IMR-90 (cell line): ENCODE measurements at regions not wholly inside any gene's neighbourhood (a gene's known extent, or its start where the extent isn't known, plus 50 kb on each side); places are given as distances from the start of the nearest gene placed in this dataset.
A peak's percentile ranks its signal among the peaks of the same experiment; 100 is the strongest.

Experiments used
- ATAC-seq: fragments of 200-7000 bp; cut with Tn5 transposase; 2 replicates; pipeline ENCODE4 v1.9.1; 2020; ENCODE audit warnings: low read depth, mild to moderate bottlenecking, moderate library complexity
- BruUV-seq: library from RNA; stranded (reverse); fragments of 400-500 nt; replicated peaks from 2 replicates; lab custom pipeline; 2021; lab: Mats Ljungman, UMichigan
- CTCF ChIA-PET: fragments of 300-600 bp; formaldehyde crosslinking; extraction: SDS; loops from one replicate; lab custom pipeline; 2021; ENCODE audit warnings: antibody characterized with exemption; lab: Yijun Ruan, JAX
- POLR2A ChIA-PET: fragments of 300-600 bp; sonication (Branson Sonifier 250); formaldehyde crosslinking; loops from one replicate; lab custom pipeline; 2022; ENCODE audit warnings: antibody characterized with exemption; ENCODE audit not compliant: unreplicated experiment; lab: Charles Lee
- DNase-seq: peaks from one replicate; pipeline ENCODE4 v3.0.0; 2013
- H2AFZ ChIP-seq: replicated peaks from 2 replicates; pipeline ENCODE3; 2013; ENCODE audit warnings: low read length, mild to moderate bottlenecking; ENCODE audit not compliant: poor library complexity
- H2AK5ac ChIP-seq: 2 replicates; pipeline ENCODE4 v1.6.1; 2013; ENCODE audit warnings: low read depth, low read length, inconsistent platforms
- H2AK9ac ChIP-seq: replicated peaks from 2 replicates; pipeline ENCODE3; 2013; ENCODE audit warnings: mild to moderate bottlenecking, low read depth, low read length, moderate library complexity; ENCODE audit not compliant: poor library complexity
- H2BK120ac ChIP-seq: 2 replicates; pipeline ENCODE4 v1.6.1; 2013; ENCODE audit warnings: low read depth, low read length, inconsistent platforms
- H2BK15ac ChIP-seq: 3 replicates; pipeline ENCODE4 v1.6.1; 2013; ENCODE audit warnings: low read depth, low read length, inconsistent platforms
- H2BK20ac ChIP-seq: 2 replicates; pipeline ENCODE4 v1.6.1; 2013; ENCODE audit warnings: low read depth, mild to moderate bottlenecking, inconsistent platforms, low read length, moderate library complexity
- H2BK5ac ChIP-seq: 2 replicates; pipeline ENCODE4 v1.6.1; 2013; ENCODE audit warnings: mild to moderate bottlenecking, low read depth, low read length, inconsistent platforms; ENCODE audit not compliant: poor library complexity, severe bottlenecking
- H3K14ac ChIP-seq: replicated peaks from 2 replicates; pipeline ENCODE4 v1.6.1; 2013; ENCODE audit warnings: low read depth, low read length, inconsistent platforms
- H3K18ac ChIP-seq: 2 replicates; pipeline ENCODE4 v1.6.1; 2013; ENCODE audit warnings: low read depth, low read length, control low read depth
- H3K23ac ChIP-seq: 2 replicates; pipeline ENCODE4 v1.6.1; 2013; ENCODE audit warnings: low read depth, low read length, inconsistent platforms
- H3K27ac ChIP-seq: 2 replicates; pipeline ENCODE4 v1.5.1; 2013; ENCODE audit warnings: mild to moderate bottlenecking, control low read depth, low read length; ENCODE audit not compliant: insufficient read depth
- H3K27me3 ChIP-seq: 2 replicates; pipeline ENCODE4 v1.6.1; 2013; ENCODE audit warnings: low read length; ENCODE audit not compliant: control insufficient read depth, insufficient read depth
- H3K36me3 ChIP-seq: 2 replicates; pipeline ENCODE4 v1.6.1; 2013; ENCODE audit warnings: low read length, mixed read lengths; ENCODE audit not compliant: control insufficient read depth, insufficient read depth
- H3K4ac ChIP-seq: 2 replicates; pipeline ENCODE4 v1.6.1; 2013; ENCODE audit warnings: low read depth, low read length, inconsistent platforms
- H3K4me1 ChIP-seq: 2 replicates; pipeline ENCODE4 v1.6.1; 2013; ENCODE audit warnings: low read length, mixed read lengths; ENCODE audit not compliant: control insufficient read depth, insufficient read depth
- H3K4me2 ChIP-seq: 2 replicates; pipeline ENCODE4 v1.6.1; 2013; ENCODE audit warnings: low read depth, mild to moderate bottlenecking, control low read depth, low read length, moderate library complexity
- H3K4me3 ChIP-seq: 2 replicates; pipeline ENCODE4 v1.5.1; 2013; ENCODE audit warnings: low read depth, mild to moderate bottlenecking, control low read depth, low read length, moderate library complexity; ENCODE audit not compliant: insufficient read depth
- H3K56ac ChIP-seq: 2 replicates; pipeline ENCODE4 v1.6.1; 2013; ENCODE audit warnings: low read length, inconsistent platforms; ENCODE audit not compliant: insufficient read depth; ENCODE audit errors: extremely low read depth
- H3K79me1 ChIP-seq, 2 experiments: 2 replicates each; pipeline ENCODE4 v1.6.1; 2013; ENCODE audit warnings: low read length in 2 of 2, inconsistent platforms in 1 of 2, low read depth in 1 of 2
- H3K9ac ChIP-seq: 2 replicates; pipeline ENCODE4 v1.6.1; 2013; ENCODE audit warnings: low read depth, low read length, control low read depth
- H3K9me1 ChIP-seq: 2 replicates; pipeline ENCODE4 v1.6.1; 2013; ENCODE audit warnings: low read length, inconsistent platforms; ENCODE audit not compliant: insufficient read depth
- H3K9me3 ChIP-seq: 2 replicates; pipeline ENCODE4 v1.6.1; 2013; ENCODE audit warnings: low read length; ENCODE audit not compliant: control insufficient read depth, insufficient read depth
- H4K20me1 ChIP-seq: 2 replicates; pipeline ENCODE4 v1.6.1; 2013; ENCODE audit warnings: low read length, inconsistent platforms; ENCODE audit not compliant: insufficient read depth
- H4K5ac ChIP-seq: 2 replicates; pipeline ENCODE4 v1.6.1; 2013; ENCODE audit warnings: mild to moderate bottlenecking, low read depth, low read length, control low read depth
- H4K8ac ChIP-seq, 2 experiments: 2 replicates each; pipeline ENCODE4 v1.6.1; 2013; ENCODE audit warnings: low read depth in 2 of 2, low read length in 2 of 2, control low read depth in 1 of 2, inconsistent platforms in 1 of 2
- H4K91ac ChIP-seq: 2 replicates; pipeline ENCODE4 v1.6.1; 2013; ENCODE audit warnings: low read depth, low read length, inconsistent platforms; ENCODE audit not compliant: insufficient read depth
- BHLHE40 ChIP-seq: fragments of 150-350 bp; IDR thresholded peaks from 2 replicates; pipeline ENCODE4 v1.6.1; 2016; ENCODE audit warnings: mild to moderate bottlenecking, low read depth, low read length
- CEBPB ChIP-seq: IDR thresholded peaks from 2 replicates; pipeline ENCODE4 v1.6.1; 2012; ENCODE audit warnings: low read depth, low read length, improper control_type of control experiment
- FOS ChIP-seq: fragments of 150-350 bp; IDR thresholded peaks from 2 replicates; pipeline ENCODE4 v1.6.1; 2016; ENCODE audit warnings: low read depth, low read length
- MAZ ChIP-seq: IDR thresholded peaks from 2 replicates; pipeline ENCODE4 v1.6.1; 2012; ENCODE audit warnings: low read depth, mild to moderate bottlenecking, low read length, improper control_type of control experiment, moderate library complexity, borderline replicate concordance
- WGBS, 2 experiments: methylation state at CpG; one replicate each; pipeline versions ENCODE4 v1.1.5 to v1.1.7; 2013; ENCODE audit warnings: missing lambda C conversion rate in 2 of 2; ENCODE audit not compliant: insufficient read length in 1 of 2; ENCODE audit errors: extremely low coverage in 2 of 2; 5-methylcytosine and 5-hydroxymethylcytosine counted together
- dilution Hi-C: fragments of 300-500 bp; cut with HindIII; formaldehyde crosslinking; loops from one replicate; pipeline ENCODE4 v1.14.3; 2018; ENCODE audit warnings: low sequenced_read_pairs; ENCODE audit not compliant: unreplicated experiment
- in situ Hi-C: fragments of 300-500 bp; cut with MboI; formaldehyde crosslinking; loops from 3 replicates; pipeline ENCODE4 v1.14.3; 2019; ENCODE audit warnings: low sequenced_read_pairs, inconsistent platforms, mixed read lengths
- intact Hi-C: fragments of 100-400 bp; cut with micrococcal nuclease; formaldehyde crosslinking; loops from 2 replicates; pipeline ENCODE4 v1.10.0; 2022

GRCh38 chr18:40148960-40149359 lies 1806.1 kb upstream of the PIK3C3 start:
- Histone ChIP-seq H3K9ac (no peak overlapping the region), H4K5ac (no peak overlapping the region), H3K9me1 (no peaks in the 10 kb centered on the region), H2BK5ac (no peak overlapping the region), H3K18ac (no peak overlapping the region), H3K4me1 (no peaks in the 10 kb centered on the region), H3K23ac (no peak overlapping the region), H3K4me2 (no peak overlapping the region), H3K4me3 (no peak overlapping the region), H4K91ac (no peak overlapping the region), H2BK20ac (no peak overlapping the region), H2BK120ac (no peak overlapping the region), H3K4ac (no peak overlapping the region), H3K14ac (no peak overlapping the region), H3K36me3 (no peaks in the 10 kb centered on the region), H3K79me1 (no peaks in the 10 kb centered on the region), H2AFZ (no peak overlapping the region), H2AK9ac (no peak overlapping the region), H3K9me3 (no peaks in the 10 kb centered on the region), H2BK15ac (no peak overlapping the region), H3K27me3 (no peaks in the 10 kb centered on the region), H4K8ac (no peak overlapping the region), H4K20me1 (no peaks in the 10 kb centered on the region), H3K27ac (no peak overlapping the region), H2AK5ac (no peak overlapping the region), H3K56ac (no peak overlapping the region)
- ChIA-PET POLR2A (no interaction called here), CTCF (interaction anchor here (0.6 kb wide), 2 partner anchors 54 to 1854 kb away, joined by 4 read pairs; no protein-coding TSS in a partner anchor)
- intact Hi-C loops (no loop called here), dilution Hi-C loops (no loop called here), in situ Hi-C loops (no loop called here)
- 71% methylated on average over 1 of the region's 4 CpGs; no CpG with 5 or more reads in 1 of the 2 experiments for WGBS, 2 experiments
- BruUV-seq: no TSS peak
- no peak for DNase-seq
- no peak for ATAC-seq
- TF ChIP-seq MAZ (no peak), CEBPB (peak; percentile 30; the same call in 1 of the 2 replicates), FOS (no peak), BHLHE40 (no peak)
